H9 (cell line): ENCODE measurements at regions not wholly inside any gene's neighbourhood (a gene's known extent, or its start where the extent isn't known, plus 50 kb on each side); places are given as distances from the start of the nearest gene placed in this dataset.
A peak's percentile ranks its signal among the peaks of the same experiment; 100 is the strongest.
"Not testable (repeated sequence)": the region's sequence is repeated elsewhere in the genome, so short reads cannot be mapped to it uniquely, and the experiment has no call there.

ENCODE experiments used
- DNase-seq: peaks from one replicate; pipeline ENCODE4 v3.0.0-alpha.2; 2017
- H2AFZ ChIP-seq: one replicate; pipeline ENCODE4 v1.6.1; 2013; ENCODE audit warnings: mild to moderate bottlenecking, low read length, control low read depth, moderate library complexity
- H2AK5ac ChIP-seq: 2 replicates; pipeline ENCODE4 v1.6.1; 2013; ENCODE audit warnings: low read length, control low read depth, mixed read lengths; ENCODE audit not compliant: insufficient read length
- H2BK120ac ChIP-seq: one replicate; pipeline ENCODE4 v1.6.1; 2013; ENCODE audit warnings: low read depth, mild to moderate bottlenecking, low read length, control low read depth, inconsistent platforms; ENCODE audit not compliant: poor library complexity, severe bottlenecking
- H2BK12ac ChIP-seq: 2 replicates; pipeline ENCODE4 v1.6.1; 2013; ENCODE audit warnings: low read length, control low read depth, mixed read lengths, low read depth; ENCODE audit not compliant: insufficient read length
- H2BK15ac ChIP-seq: 2 replicates; pipeline ENCODE4 v1.6.1; 2013; ENCODE audit warnings: low read depth, low read length, control low read depth
- H2BK20ac ChIP-seq: one replicate; pipeline ENCODE4 v1.6.1; 2013; ENCODE audit warnings: low read depth, mild to moderate bottlenecking, low read length, control low read depth, inconsistent platforms; ENCODE audit not compliant: poor library complexity, severe bottlenecking
- H2BK5ac ChIP-seq: 2 replicates; pipeline ENCODE4 v1.6.1; 2013; ENCODE audit warnings: low read length, control low read depth, mixed read lengths; ENCODE audit not compliant: insufficient read length
- H3K14ac ChIP-seq: 2 replicates; pipeline ENCODE4 v1.6.1; 2013; ENCODE audit warnings: low read length, control low read depth; ENCODE audit not compliant: insufficient read depth
- H3K18ac ChIP-seq: 2 replicates; pipeline ENCODE4 v1.6.1; 2013; ENCODE audit warnings: low read depth, mild to moderate bottlenecking, mixed read lengths, low read length, control low read depth; ENCODE audit not compliant: insufficient read length
- H3K23ac ChIP-seq: 2 replicates; pipeline ENCODE4 v1.6.1; 2013; ENCODE audit warnings: low read length, control low read depth, mixed read lengths, low read depth; ENCODE audit not compliant: insufficient read length
- H3K23me2 ChIP-seq: 2 replicates; pipeline ENCODE4 v1.6.1; 2013; ENCODE audit warnings: low read depth, mild to moderate bottlenecking, mixed read lengths, low read length, control low read depth; ENCODE audit not compliant: insufficient read length, poor library complexity, severe bottlenecking
- H3K27ac ChIP-seq: 2 replicates; pipeline ENCODE4 v1.5.1; 2013; ENCODE audit warnings: low read length, control low read depth, mixed read lengths, low read depth; ENCODE audit not compliant: insufficient read length
- H3K27me3 ChIP-seq: 2 replicates; pipeline ENCODE4 v1.6.1; 2013; ENCODE audit warnings: low read length, control low read depth, inconsistent platforms; ENCODE audit not compliant: insufficient read depth
- H3K4ac ChIP-seq: 2 replicates; pipeline ENCODE4 v1.6.1; 2013; ENCODE audit warnings: low read depth, mild to moderate bottlenecking, control low read depth, inconsistent platforms, low read length, moderate library complexity
- H3K4me1 ChIP-seq: 2 replicates; pipeline ENCODE4 v1.6.1; 2013; ENCODE audit warnings: low read length, control low read depth, inconsistent platforms; ENCODE audit not compliant: insufficient read depth
- H3K4me2 ChIP-seq: 2 replicates; pipeline ENCODE4 v1.6.1; 2013; ENCODE audit warnings: low read length, control low read depth, mixed read lengths; ENCODE audit not compliant: insufficient read length, insufficient read depth
- H3K56ac ChIP-seq: 2 replicates; pipeline ENCODE4 v1.6.1; 2013; ENCODE audit warnings: low read depth, mild to moderate bottlenecking, mixed read lengths, low read length, control low read depth; ENCODE audit not compliant: insufficient read length
- H3K79me1 ChIP-seq: 2 replicates; pipeline ENCODE4 v1.6.1; 2013; ENCODE audit warnings: low read depth, mild to moderate bottlenecking, moderate library complexity, low read length, control low read depth, inconsistent platforms; ENCODE audit not compliant: insufficient read depth, poor library complexity, severe bottlenecking
- H3K79me2 ChIP-seq: 2 replicates; pipeline ENCODE4 v1.6.1; 2013; ENCODE audit warnings: low read length, control low read depth, inconsistent platforms; ENCODE audit not compliant: insufficient read depth
- H3K9ac ChIP-seq: 2 replicates; pipeline ENCODE4 v1.6.1; 2013; ENCODE audit warnings: low read length, control low read depth, mixed read lengths; ENCODE audit not compliant: insufficient read length; ENCODE audit errors: extremely low read depth
- H3K9me3 ChIP-seq: one replicate; pipeline ENCODE4 v1.6.1; 2013; ENCODE audit warnings: low read depth, low read length, inconsistent platforms; ENCODE audit not compliant: control insufficient read depth
- H3T11ph ChIP-seq: one replicate; pipeline ENCODE4 v1.6.1; 2013; ENCODE audit warnings: mild to moderate bottlenecking, low read length, control low read depth, inconsistent platforms
- H4K20me1 ChIP-seq: one replicate; pipeline ENCODE4 v1.6.1; 2013; ENCODE audit not compliant: control insufficient read depth, insufficient read length, insufficient read depth
- H4K5ac ChIP-seq: 2 replicates; pipeline ENCODE4 v1.6.1; 2013; ENCODE audit warnings: low read depth, mild to moderate bottlenecking, mixed read lengths, low read length, control low read depth; ENCODE audit not compliant: insufficient read length
- H4K8ac ChIP-seq: replicated peaks from 2 replicates; pipeline ENCODE4 v1.6.1; 2013; ENCODE audit warnings: low read length, control low read depth, mixed read lengths, low read depth; ENCODE audit not compliant: insufficient read length
- H4K91ac ChIP-seq: 2 replicates; pipeline ENCODE4 v1.6.1; 2013; ENCODE audit warnings: low read depth, mild to moderate bottlenecking, moderate library complexity, mixed read lengths, low read length, control low read depth; ENCODE audit not compliant: insufficient read length
- H3K27ac Mint-ChIP-seq, 3 experiments: 2 replicates in 2 of 3; 3 replicates in 1 of 3; pipeline ENCODE4 v1.8.0; 2020 to 2021; ENCODE audit warnings: mixed read lengths in 3 of 3, mild to moderate bottlenecking in 1 of 3, moderate library complexity in 1 of 3
- H3K27me3 Mint-ChIP-seq: 2 replicates; pipeline ENCODE4 v1.8.0; 2021; ENCODE audit warnings: low read depth, mild to moderate bottlenecking, moderate library complexity, mixed read lengths
- H3K36me3 Mint-ChIP-seq, 3 experiments: 2 replicates in 2 of 3; 3 replicates in 1 of 3; pipeline ENCODE4 v1.8.0; 2020 to 2021; ENCODE audit warnings: low read depth in 3 of 3, mixed read lengths in 3 of 3; ENCODE audit not compliant: insufficient read depth in 1 of 3
- H3K4me1 Mint-ChIP-seq, 2 experiments: 2 replicates each; pipeline ENCODE4 v1.8.0; 2020; ENCODE audit warnings: mixed read lengths in 2 of 2
- H3K4me3 Mint-ChIP-seq, 2 experiments: 2 replicates in 1 of 2; 3 replicates in 1 of 2; pipeline ENCODE4 v1.8.0; 2020 to 2021; ENCODE audit warnings: mild to moderate bottlenecking in 2 of 2, mixed read lengths in 2 of 2, moderate library complexity in 1 of 2
- H3K9me3 Mint-ChIP-seq, 2 experiments: 2 replicates in 1 of 2; 3 replicates in 1 of 2; pipeline ENCODE4 v1.8.0; 2020; ENCODE audit warnings: mild to moderate bottlenecking in 2 of 2, mixed read lengths in 2 of 2, moderate library complexity in 1 of 2
- WGBS: extraction: QIAGEN DNeasy Blood & Tissue Kit; methylation state at CpG from one replicate; pipeline ENCODE4 v1.1.7; 2013; ENCODE audit warnings: missing lambda C conversion rate, low lambda C conversion rate, mixed read lengths; ENCODE audit not compliant: insufficient read length; ENCODE audit errors: extremely low coverage; 5-methylcytosine and 5-hydroxymethylcytosine counted together

DNA sequence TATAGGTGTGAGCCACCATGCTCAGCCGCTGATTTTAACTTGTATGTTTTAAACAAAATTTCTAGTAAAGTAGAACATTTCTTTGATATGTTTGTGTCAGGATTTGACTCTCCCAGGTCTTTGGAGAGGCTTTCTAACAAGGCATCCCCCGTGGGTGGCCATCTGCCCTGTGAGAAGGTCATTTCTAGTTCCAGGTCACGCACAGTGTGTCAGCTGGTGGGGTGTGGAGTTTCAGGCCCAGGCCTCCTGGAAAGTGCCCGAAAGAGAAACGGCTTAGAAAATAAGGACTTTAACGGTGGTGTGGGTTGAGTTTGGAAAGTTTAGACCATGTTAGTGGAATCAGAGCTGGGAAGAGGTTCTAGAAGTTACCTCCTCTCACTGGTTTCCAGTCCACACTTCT, 61.0 kb downstream of the SPDYE17 start:
- no CpG with 5 or more reads among the region's 6 CpGs for WGBS

DNA sequence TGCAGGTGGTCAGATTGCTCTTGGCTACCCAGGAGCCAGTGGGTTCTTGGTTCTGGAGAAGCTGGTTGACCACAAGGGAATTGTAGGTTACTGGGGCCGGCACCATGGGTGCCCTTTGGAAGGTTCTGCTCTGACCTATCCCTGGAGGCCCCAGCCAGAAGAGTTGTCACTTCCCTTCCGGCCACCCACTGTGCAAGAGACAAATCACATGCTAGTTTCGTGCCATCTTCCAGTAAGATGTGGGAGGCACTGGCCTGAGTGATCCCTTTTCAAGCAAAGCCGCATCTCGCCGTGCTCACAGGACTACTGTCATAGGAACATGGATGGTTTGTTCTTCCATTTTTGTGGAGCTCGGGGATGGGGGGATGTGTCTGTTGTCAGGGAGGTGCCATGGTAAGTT, 62.3 kb downstream of the SPDYE17 start:
- H3K56ac ChIP-seq, H3K9me3 Mint-ChIP-seq, H3K4me3 Mint-ChIP-seq, H2AK5ac ChIP-seq, H3K4me1 ChIP-seq, DNase-seq, H3K14ac ChIP-seq, H3K27ac ChIP-seq, H4K20me1 ChIP-seq, H2BK120ac ChIP-seq, H2BK12ac ChIP-seq, H3K23ac ChIP-seq, H2BK20ac ChIP-seq, H3K23me2 ChIP-seq, H3K36me3 Mint-ChIP-seq, H3K4ac ChIP-seq, H3K27me3 ChIP-seq, H3K79me2 ChIP-seq, H4K5ac ChIP-seq, H3T11ph ChIP-seq, H4K8ac ChIP-seq, H3K27me3 Mint-ChIP-seq, H3K18ac ChIP-seq, H2AFZ ChIP-seq, H4K91ac ChIP-seq, H3K9me3 ChIP-seq, H2BK5ac ChIP-seq, H2BK15ac ChIP-seq, H3K9ac ChIP-seq, H3K4me1 Mint-ChIP-seq, H3K4me2 ChIP-seq, H3K79me1 ChIP-seq: not testable (repeated sequence)
- WGBS, result no CpG with 5 or more reads among the region's 7 CpGs
- H3K27ac Mint-ChIP-seq, result peak overlapping the region in 1 of 3 experiments; percentile 25; a peak in 1 of 7 replicates

More for the DNA sequence above, 61.0 kb downstream of the SPDYE17 start:
- H3K4me3 Mint-ChIP-seq, H2BK5ac ChIP-seq, H3K4me1 ChIP-seq, H2BK12ac ChIP-seq, H3K23me2 ChIP-seq, H3K23ac ChIP-seq, H3T11ph ChIP-seq, H3K14ac ChIP-seq, H4K8ac ChIP-seq, H4K91ac ChIP-seq, DNase-seq, H3K4me1 Mint-ChIP-seq, H3K27ac ChIP-seq, H4K20me1 ChIP-seq, H3K9ac ChIP-seq, H3K9me3 Mint-ChIP-seq, H2BK15ac ChIP-seq, H3K4me2 ChIP-seq, H3K79me1 ChIP-seq, H3K18ac ChIP-seq, H3K27me3 ChIP-seq, H4K5ac ChIP-seq, H3K27me3 Mint-ChIP-seq, H3K36me3 Mint-ChIP-seq, H3K79me2 ChIP-seq, H3K9me3 ChIP-seq, H2BK20ac ChIP-seq, H2BK120ac ChIP-seq, H2AFZ ChIP-seq, H3K4ac ChIP-seq, H3K56ac ChIP-seq, H2AK5ac ChIP-seq, H3K27ac Mint-ChIP-seq: not testable (repeated sequence)
